H1 (cell line): ENCODE measurements at regions not wholly inside any gene's neighbourhood (a gene's known extent, or its start where the extent isn't known, plus 50 kb on each side); places are given as distances from the start of the nearest gene placed in this dataset.

Experiments used
- BCL11A ChIP-seq, 2 experiments: IDR thresholded peaks; one replicate each; pipeline ENCODE4 v1.6.1; 2011; ENCODE audit warnings: low read depth in 2 of 2, low read length in 2 of 2, mild to moderate bottlenecking in 2 of 2
- BRCA1 ChIP-seq: IDR thresholded peaks from 2 replicates; pipeline ENCODE4 v1.6.1; 2012; ENCODE audit warnings: low read depth, low read length, improper control_type of control experiment
- E2F6 ChIP-seq: IDR thresholded peaks from 2 replicates; pipeline ENCODE4 v1.6.1; 2012; ENCODE audit warnings: inconsistent platforms
- JUN ChIP-seq: IDR thresholded peaks from 2 replicates; pipeline ENCODE4 v1.6.1; 2011; ENCODE audit warnings: low read depth, mild to moderate bottlenecking, improper control_type of control experiment, low read length
- SP1 ChIP-seq: IDR thresholded peaks from 2 replicates; pipeline ENCODE4 v1.6.1; 2011; ENCODE audit warnings: low read depth, low read length
- TEAD4 ChIP-seq: IDR thresholded peaks from 2 replicates; pipeline ENCODE4 v1.6.1; 2012; ENCODE audit warnings: low read depth, low read length, inconsistent platforms, mixed read lengths

- TF ChIP-seq JUN, result no peak
- no peak for TF ChIP-seq TEAD4
- TF ChIP-seq E2F6, result no peak
- no peak for TF ChIP-seq SP1
- no peak for TF ChIP-seq BRCA1
- no peak for TF ChIP-seq BCL11A (IDR thresholded peaks at IDR 0.05; ENCODE audit: low read depth in 2 of 2, low read length in 2 of 2)
Measured at GRCh38 chr1:229141271-229141670, 129.6 kb upstream of the RAB4A start (continued).
